NCI-H2081 treated with DMSO at 0.1 percent for 48 hours (cell line): ENCODE measurements at regions not wholly inside any gene's neighbourhood (a gene's known extent, or its start where the extent isn't known, plus 50 kb on each side); places are given as distances from the start of the nearest gene placed in this dataset.

ENCODE experiments used
- DNase-seq: peaks from one replicate; lab custom pipeline; 2025; lab: John Stamatoyannopoulos, UW

DNA sequence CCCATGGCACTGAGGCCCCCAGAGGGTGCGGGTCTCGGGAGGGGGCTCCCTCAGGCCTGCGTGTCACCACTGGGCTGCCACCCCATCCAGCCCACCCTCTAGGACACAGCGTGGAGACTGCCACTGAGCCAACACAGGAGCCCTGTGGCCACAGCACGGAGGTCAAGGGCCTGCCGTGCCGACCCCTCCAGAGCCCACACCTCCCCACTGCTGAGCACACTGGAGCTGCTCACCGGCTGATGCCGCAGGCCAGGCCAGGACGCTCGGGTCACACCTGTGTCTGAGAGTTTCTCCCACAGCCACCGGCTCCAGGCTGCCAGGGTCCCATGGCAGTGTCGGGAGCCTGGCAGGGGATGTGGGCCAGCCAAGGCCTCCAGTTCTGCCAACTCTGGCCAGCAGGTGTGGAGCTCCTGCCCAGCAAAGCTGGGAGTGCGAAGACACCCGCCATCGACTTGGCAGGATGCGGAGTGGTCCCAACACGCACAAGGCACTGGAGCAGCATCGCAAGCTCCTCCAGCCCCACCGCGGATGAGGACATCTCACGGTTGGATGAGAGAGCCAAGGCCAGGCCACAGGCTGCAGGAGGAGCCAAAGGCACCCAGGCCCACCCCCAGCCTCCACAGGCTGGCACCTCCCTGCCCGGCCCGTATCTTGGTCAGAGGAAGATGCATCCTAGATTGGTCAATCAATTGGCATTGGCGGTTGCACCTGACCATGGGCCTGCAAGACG lies 187.1 kb downstream of the BRD1 start:
- DNase-seq: no peak

DNA sequence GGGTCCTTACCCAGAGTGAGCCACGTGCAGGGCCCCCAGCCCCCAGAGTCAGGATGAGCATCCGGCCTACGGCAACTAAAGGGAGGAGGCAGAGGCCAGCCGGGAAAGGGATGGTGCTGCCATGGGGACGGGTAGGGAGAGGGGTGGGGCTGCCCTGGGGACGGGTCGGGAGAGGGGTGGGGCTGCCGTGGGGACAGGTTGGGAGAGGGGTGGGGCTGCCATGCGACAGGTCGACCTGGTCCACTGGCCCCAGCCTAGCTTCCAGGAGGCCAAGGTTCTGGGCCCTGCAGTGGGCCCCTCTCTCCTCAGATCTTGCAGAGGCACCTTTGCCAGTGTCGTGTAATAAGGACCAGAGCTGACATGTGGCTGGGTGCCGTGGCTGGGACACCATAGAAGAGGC lies 187.7 kb downstream of the BRD1 start:
- no peak for DNase-seq

DNA sequence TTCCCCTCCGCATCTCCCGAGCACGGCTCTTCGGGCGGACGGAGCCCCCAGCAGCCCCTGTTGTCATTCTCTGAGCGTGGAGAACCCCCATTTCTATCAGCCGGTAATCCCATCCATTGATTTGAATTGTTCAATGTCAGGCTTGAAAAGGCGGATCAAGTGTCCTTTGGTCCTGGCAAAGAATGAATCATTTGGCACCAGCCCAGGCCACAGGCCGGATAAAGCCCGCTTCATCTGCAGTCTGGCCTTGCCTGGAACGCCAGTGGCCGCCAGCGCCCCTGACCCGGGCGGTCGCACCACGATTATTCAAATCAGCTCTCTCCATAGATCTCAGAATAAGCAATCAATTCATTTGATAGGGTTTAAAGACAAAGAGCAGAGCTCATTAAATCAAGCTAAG lies 188.9 kb downstream of the BRD1 start:
- DNase-seq: no peak

DNA sequence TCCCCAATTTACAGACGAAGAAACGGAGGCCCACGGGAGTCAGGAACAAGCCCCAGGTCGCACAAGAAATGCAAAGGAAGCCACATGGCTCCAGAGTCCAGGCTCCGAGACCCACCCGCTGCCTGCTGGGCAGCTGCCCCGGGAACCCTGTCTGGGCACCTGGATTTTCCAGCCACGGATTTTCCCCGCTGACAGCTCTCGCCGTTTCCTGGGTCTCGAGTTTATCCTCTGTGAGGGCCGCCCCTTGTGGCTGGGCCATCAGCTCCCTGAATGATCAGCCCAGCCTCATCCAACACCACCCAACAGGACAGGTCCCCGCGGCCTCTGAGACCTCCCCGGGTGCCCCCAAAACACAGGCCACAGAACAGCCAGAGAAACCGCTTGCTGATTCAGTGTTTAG lies 189.7 kb downstream of the BRD1 start:
- no peak for DNase-seq

DNA sequence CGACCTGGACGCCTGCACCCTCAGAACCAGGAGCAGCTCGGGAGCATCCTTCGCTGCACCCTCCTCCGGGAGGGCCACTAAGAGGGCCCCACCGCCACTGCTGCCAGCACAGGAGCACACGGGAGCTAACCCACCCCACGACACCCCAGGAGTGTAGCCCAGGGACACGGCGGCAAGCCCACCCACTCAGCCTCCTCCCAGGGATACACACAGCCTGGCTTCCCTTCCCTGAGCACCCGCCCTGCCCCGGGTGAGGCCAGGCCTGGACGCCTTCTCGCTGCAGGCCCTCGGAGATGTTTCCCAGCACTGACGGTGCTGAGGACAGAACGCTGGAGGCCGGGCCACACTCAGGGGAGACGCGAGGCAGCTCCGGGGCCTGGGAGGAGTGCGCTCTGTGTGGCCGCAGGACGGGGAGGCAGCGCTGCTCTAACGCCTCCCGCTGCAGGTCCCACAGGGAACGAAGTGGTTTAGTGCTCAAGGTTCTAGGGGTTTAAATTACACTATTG lies 190.4 kb downstream of the BRD1 start:
- no peak for DNase-seq

DNA sequence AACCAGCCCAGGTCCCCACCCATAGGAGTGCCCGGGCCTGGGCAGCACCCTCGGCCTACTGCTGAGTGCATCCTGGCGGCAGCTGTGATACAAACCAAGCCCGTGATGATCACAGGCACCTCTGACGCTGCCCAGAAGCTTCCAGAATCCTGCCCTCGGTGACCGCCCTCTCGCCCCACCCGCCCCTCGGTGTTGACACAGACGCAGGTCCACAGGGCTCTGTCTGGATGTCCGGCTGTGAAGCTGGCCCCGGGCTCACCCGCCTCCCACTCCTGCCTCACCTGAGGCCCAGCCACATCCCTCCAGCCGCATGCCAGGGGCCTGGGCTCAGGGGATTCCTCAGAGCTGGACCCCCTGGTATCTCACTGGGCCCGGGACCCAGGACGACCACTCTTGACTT lies 191.0 kb downstream of the BRD1 start:
- no peak for DNase-seq

DNA sequence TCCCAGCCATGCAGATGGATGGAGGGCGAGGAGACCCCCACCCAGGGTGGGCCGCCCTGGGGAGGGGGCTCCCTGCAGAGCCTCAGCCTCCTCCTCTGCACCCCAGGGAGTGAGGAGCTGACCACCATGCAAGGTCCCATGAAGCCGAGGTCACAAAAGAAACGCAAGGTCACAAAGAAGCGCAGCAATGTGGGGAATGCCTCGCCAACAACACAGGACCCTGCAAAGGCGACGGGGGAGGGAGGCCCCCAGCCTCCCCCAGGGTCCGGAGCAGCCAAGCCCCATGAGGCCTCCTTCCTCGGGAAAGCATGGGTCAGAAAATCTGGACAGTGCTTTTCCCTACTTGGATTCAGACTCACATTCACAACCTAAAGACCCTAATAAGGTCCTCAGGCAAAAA lies 191.5 kb downstream of the BRD1 start:
- no peak for DNase-seq

DNA sequence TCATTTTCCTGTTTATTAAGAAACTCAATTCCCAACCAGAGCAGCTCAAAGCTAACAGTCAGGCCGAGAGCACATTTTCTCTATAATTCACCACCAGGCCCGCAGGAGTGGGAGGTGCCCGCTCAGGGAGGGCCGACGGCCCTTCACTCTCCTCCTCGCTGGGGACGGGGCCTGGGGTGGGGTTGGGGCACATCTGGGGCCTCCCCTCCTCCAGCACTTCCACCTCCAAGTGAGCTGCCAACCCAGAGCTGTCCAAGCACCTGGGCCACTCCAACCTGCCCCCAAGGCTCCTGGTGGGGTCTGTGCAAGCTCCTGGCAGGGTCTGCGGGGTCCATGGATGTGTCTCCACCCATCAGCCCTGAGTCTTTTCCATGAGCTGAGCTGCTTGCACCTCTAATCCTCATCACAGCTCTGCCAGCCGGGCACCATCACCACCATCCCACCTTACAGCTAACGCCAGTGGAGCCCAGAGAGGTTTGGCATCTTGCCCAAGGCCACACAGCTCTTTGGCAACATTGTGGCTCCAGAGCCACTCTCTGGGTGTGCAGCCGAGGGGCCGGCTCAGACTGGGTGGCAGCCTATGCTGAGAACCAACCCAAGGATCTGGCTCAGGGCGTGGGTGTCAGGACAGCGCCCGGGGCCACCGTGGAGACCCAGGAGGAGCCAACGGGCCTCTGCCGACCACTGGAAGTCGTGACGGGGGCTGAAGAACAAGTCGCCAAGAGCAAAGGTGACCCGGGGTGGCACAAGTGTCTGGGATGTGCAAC lies 193.5 kb downstream of the BRD1 start:
- no peak for DNase-seq

DNA sequence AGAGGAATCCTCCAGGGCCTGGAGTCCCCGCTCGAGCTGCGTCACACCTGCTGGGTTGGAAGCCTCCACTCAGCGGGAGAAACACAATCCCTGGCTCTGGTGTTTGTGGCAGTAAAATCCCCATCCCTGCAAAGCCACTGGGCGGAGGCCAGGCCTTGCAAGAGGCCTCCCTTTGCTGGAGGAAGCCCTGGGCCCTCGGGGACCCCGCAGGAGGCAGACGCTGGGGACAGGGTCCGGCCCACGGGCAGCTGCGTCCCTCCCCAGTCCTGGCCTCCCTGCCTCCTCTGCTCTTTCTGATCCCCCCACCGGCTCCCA lies 194.7 kb downstream of the BRD1 start:
- DNase-seq: no peak

DNA sequence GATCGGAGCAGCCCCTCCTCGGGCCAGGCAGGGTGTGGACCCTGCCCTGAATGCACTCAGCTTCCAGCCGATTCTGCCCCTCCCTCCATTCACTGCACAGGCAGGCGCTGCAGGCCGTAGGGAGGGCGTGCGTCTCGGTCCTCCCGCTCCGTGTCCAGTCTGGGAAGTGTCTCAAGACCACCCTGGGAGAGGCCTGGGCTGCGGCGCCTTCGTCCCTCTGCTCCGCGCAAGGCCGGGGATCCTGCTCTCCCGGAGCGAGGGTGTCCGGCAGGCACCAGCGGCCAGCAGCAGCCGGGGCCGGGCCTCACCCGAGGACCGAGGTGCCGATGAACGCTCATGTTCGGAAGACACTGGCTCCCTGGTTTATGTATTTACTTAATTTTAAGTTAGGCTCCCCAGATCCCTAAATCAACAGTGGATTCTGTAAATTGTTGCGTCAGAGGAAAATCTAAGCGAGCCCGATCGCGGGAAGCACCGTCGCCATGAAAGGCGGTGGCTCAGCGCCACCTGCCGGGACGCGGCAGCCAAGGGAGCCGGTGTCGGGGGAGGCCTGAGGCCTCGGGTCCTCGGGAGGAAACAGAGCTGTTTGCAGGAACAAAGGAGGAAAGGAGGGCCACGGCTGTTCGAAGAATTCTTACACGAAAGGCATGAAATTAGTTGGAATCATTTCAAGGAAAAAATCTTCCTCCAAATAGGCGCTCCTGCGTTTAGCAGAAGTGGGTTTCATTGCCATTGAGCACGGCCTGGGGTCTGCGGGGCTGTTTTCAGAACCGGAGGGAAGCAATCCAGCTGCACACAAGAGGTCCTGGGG lies 195.3 kb downstream of the BRD1 start:
- no peak for DNase-seq

DNA sequence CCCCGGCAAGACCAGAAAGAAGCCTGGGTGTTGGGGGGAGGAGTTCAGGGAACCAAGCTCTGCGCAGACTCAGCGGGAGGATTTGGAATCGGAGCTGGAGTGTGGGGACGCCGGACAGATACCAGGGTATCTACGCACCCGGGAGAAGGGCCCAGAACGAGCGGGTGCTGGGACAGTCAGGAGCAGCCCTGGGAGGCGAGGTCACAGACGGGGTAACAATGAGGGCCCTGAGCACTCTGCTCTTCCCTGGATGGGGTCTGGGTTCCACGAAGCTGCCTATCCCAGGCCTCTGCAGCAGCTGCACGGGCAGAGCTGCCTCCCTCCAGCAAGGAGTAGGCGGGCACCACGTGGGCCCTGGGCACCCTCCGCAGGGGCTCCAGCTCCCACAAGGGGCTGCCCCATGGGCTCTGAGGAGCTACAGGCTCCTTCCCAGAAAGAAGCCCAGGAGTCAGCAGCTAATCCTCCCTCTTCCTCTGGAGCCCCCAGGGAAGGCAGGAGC lies 197.2 kb downstream of the BRD1 start:
- no peak for DNase-seq

DNA sequence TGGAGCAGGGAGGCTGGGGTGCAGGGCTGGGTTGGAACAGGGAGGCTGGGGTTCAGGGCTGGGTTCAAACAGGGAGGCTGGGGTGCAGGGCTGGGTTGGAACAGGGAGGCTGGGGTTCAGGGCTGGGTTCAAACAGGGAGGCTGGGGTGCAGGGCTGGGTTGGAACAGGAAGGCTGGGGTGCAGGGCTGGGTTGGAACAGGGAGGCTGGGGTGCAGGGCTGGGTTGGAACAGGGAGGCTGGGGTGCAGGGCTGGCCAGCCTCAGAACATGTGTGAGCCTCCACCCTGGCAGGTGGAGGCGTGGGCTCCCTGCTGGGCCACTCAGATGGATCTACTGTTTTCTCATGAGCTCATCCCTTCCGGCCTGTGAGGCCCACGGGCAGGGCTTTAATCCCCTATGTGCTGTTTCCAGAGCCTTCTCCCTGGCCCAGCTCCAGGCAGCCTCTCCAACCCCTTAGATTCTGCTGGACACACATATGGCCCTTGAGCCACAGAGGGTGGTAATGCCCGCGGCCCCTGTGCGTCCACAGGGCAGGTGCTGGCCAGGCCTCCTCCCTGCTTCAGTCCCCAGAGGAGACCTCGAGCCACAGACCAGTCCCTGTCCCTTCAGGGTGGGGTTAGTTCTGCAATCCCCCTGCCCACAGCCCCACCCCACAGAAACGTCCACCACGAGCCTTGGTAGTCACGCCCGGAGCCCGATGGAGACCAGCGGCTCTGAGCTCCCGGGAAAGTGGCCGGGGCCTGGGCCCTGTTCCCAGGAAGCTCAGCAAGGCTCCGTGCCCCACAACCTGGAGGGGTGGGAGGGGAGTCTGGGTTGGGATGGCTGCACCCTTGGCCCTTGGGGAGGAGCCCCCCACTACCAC lies 197.9 kb downstream of the BRD1 start:
- DNase-seq: no peak

DNA sequence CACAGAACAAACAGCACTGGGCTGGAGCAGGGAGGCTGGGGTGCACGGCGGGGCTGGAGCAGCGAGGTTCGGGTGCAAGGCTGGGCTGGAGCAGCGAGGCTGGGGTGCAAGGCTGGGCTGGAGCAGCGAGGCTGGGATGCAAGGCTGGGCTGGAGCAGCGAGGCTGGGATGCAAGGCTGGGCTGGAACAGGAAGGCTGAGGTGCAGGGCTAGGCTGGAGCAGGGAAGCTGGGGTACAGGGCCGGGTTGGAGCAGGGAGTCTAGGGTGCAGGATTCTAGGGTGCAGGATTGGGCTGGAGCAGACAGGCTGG lies 198.5 kb downstream of the BRD1 start:
- no peak for DNase-seq

DNA sequence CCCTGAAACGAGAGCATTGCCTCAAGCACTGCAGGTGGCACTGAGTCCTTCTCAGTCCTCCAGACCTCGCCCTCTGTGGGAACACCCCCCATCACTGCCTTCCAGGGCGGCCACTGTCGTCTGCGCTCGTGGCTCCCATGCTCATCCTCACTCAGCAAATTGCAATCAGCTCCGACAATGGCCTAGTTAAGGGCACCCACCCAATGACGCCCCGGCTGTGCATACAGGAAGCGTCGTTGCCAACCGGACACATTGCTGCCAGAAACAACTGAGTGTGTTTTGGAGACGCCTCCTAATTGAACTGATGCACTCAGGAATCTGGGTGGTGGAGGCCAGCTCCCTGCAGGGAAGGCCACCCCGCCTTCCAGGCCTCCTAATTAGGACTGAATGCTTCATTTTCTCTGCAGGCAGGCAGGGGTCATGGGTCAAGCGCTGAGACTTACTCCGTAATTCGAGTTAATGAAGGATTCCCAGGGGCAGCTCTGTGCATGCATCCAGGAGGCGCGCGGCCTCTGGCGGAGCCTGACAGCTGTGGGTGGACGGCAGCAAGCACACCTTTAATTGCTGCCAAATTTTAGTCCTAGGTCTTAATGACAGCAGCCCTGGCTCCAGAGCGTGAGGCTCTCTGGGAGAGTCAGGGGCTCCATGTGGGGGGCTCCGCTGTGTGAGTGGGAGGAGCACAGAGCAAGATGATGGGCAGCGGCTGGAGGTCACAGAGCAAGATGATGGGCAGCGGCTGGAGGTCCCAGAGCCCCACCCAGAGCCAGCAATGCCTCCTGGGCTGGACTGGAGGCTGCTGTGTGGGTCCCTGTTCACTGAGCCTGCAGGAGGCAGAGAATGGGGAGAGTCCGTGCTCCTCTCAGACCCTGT lies 199.0 kb downstream of the BRD1 start:
- DNase-seq: no peak

DNA sequence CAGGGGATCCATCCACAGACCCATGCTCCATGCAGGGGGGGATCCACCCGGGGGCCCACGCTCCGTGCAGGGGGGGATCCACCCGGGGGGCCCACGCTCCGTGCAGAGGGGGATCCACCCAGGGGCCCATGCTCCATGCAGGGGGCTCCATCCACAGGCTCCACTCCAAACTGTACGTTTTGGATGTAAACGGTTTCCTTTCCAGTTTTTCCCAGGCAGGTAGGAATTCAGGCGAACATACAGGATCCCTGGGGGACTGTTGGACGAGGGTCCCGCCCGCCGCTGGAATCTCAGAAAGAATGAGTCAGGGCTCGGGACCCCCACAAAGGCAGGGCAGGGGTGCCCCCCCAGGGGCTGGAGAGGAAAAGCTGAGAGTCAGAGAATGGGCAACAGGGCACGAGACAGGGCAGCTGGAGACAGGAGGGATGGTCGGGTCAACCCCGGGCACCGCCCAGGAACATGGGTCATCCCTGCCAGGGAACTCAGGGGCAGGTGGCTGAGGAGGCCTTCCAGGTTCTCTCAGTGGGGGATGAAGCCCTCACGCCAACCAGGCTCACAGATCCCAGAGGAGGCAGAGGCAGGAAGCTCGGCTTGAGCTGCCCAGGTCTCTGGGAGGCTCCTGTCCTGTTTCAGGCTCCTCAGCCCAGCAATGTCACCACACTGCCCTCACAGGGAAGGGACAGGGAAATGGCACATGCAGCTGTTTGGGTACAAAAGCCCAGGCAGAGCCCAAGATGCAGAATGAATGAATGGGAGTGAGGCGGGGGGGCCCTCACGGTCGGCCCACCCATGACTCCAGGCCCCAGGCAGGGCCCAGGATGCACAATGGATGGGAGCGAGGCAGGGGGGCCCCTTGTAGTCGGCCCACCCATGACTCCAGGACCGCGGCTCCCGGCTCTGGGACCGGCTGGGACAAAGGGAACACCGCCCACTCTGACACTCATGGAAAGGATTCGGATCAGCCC lies 200.2 kb downstream of the BRD1 start:
- DNase-seq: no peak

DNA sequence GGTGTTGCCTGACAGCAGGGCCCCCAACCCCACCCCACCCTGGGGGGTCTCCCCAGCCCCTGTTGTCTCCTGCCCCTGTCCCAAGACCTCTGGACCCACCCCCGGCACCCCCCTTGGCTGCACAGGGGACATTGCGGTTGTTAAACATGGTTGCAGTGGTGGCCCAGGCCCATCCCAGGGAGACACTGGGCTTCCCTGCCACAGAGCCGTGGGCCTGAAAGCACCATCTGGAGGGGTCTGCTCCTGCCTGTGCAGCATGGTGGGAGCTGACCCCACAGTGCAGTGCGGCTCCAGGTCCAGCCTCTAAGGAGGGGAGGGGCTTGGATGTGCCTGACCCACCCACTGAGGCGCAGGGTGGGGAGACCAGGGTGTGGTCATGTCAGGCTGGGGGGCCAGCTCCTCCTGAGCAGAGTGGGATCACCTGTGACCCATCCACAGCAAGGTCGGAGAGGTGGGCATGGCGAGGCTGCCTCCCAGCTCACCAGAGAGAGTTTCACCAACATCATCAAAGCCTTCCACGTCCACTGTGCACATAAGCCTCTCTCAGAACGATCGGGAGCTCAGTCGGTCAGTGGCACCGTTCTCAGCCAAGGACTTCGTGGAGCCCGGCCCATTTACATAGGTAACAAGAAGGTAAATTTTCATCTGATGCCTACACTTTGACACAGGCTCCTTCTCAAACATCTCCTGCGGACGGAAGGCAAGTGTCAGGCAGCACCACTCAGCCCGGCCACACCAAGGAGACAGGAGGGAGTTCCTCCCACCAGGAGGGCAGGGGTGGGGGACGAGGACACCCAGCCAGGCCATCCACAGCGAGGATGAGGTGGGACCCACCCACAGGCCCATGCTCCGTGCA lies 201.1 kb downstream of the BRD1 start:
- no peak for DNase-seq

DNA sequence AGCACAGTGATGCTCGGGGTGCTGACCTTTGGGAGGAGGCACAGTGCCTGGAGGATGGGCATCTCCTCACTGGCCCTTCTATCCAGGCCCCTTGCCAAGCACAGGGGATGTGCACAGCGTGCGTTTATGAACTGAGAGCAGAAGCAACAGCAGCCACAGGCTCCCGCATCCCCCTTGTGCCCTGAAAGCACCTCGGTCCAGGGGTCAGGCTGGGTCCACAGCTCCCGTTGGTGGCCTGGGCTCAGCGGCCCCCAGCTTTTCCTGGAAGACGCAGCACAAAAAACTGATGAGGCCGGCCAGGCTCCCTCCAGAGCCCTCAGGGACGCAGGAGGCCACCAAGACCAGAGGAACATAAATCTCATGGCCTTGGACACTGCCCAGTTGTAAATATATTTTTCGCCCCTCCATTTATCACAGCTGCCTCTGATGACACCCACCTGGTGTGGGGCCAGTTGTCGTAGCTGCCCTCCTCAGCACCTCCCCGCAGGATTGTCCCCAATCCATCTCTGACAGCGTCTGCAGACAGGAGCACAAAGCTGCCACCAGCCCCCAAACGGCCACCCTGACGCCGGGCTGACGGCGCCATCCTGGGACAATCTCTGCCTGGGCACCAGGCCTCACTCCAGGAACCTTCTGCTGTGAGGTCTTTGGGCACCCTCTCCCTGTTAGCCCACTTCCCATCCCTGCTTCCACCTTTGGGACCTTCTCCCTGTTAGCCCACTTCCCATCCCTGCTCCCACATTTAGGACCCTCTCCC lies 203.1 kb downstream of the BRD1 start:
- no peak for DNase-seq

DNA sequence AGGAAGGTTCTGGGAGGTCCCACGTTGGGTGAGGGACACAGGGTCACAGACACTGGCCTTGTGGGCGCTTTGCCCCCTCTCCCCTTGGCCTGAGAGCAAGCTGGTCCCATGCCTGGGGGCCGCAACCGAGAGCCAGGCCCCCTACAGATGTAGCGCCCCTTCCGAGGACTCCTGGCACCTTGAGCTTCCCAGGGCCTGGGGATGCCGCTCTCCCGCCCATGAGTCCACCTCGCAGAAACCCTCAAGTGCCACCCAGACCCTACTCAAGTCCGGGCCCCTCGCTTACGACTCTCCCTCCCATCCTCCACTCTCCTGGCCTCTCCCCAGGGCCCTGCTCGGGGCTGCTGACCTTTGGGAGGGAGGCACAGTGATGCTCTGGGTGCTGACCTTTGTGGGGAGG lies 204.0 kb downstream of the BRD1 start:
- no peak for DNase-seq
